Activated CD4-positive, alpha-beta T cell treated with anti-CD3 and anti-CD28 coated beads, Interleukin-2, amount 50 U/mL, for 16 hours (primary cell): ENCODE measurements at regions not wholly inside any gene's neighbourhood (a gene's known extent, or its start where the extent isn't known, plus 50 kb on each side); places are given as distances from the start of the nearest gene placed in this dataset.
"Not testable (repeated sequence)": the region's sequence is repeated elsewhere in the genome, so short reads cannot be mapped to it uniquely, and the experiment has no call there.

Experiments
- DNase-seq: peaks from one replicate; pipeline ENCODE4 v3.0.0-alpha.2; 2020

DNA sequence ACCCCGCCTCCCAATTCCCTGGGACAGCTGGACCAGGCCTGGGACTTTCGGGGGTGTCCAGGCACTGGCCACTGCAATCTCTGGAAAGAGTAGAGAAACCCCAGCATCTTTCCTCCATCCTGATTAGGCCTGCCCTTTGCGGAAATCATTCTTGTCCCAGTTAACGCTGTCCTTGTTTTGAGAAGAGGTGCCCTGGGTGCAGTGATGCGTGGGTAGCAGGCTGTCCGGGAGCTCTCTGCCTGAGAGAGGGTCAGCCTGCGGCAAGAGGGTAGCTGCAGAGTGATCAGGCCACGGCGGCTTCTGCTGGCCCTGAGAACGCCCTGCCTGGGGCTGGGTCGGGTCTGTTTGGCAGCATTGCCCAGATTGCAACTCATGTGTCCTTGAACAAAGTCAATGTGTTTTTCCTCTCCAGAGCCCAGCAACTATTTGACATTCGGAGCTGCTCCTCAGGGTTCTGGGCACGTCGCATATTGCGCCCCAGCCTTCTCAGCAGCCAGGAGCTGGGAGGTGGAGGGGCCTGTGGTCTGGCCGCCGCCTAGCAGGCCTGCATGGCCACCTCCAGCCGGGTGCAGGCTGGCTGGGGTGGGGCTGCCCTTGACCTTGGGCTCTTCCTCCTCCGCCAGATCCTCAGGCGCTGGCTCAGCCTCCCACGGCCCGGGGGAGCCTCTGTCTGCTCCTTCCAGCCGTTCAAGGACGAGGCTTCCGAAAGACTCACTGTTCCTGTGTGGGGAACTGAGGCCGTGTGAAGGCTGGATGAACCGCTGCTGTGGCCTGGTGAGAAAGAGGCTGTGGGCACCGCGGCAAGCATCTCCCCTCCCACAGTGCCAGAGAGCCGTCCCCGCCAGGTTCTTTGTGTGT is 150.1 kb upstream of the ZNF469 start:
- DNase-seq = not testable (repeated sequence)

DNA sequence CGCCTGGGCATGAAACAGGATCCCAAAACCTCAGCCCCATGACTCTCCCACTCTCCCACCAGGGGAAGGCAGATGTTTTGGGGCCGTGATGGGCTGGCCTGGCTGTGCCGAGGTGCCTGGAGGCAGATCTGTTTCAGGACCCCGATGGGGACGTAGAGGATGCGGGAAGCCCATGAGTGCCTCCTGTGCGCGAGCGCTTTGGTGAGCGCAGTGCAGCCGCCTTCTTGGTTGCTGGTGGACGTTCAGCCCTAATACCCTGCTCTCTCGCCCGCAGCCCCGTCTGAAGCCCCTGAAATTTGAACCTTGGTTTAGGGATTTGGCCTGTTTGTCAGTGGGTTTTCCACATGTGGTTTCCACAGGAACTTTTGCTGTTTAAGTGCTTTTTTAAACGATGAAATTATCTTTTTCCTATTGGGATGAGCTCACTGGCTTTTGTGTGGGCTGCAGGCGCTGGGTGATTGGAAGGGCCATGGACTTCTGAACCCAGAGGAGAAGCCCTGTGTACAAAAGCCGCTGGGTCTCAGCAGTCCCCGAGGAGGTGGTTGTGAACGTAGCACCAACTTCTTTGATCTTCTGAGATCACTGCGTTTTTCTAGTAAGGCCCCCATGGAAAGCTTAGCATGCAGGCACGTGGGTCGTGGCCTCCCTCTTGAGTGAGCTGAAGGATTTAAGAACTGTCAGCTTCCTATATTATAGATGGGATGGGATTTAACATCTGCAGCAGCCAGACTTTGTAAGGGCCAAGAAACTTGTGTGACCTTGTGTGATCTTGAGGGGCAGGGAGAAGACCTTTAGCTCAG is 148.9 kb upstream of the ZNF469 start:
- not testable (repeated sequence) for DNase-seq

DNA sequence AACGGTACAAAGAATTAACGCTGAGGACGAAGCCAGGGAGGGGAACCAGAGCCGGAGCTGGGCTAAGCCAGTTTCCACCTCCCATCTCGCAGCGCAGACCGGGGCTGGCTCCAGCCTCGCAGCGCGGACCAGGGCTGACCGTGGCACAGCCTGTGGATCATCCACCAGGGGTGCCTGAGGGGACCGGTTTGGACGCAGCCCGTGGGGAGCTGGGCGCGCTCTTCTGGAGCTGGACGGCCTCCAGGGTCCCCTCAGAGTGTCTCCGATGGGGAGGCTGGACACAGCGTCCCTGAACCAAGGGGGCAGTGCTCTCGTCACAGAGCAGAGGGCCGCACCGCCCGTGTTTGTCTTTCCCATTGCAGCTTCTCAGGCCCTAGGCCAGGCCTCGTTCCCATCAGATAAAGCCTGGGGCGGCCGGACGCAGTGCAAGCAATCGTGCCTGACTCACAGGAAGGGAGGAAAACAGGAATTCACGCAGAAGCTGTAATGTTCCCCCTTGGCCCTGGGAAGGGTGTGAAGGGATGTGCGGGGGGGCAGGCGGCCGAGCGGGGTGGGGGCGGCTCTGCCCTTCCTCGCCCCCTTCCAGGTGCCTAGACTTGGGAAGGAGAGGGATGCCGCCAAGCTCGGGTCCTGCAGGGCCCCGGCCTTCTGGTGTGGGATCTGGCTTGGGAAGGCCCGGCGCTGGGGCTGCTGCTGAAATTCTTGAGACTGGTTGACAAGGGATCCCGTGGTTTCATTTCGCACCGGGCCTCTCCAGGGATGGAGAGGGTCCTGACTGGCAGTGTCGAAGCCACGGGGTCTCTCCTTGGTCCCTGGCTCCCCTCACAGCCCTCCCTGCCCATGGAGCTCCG is 148.1 kb upstream of the ZNF469 start:
- not testable (repeated sequence) for DNase-seq

DNA sequence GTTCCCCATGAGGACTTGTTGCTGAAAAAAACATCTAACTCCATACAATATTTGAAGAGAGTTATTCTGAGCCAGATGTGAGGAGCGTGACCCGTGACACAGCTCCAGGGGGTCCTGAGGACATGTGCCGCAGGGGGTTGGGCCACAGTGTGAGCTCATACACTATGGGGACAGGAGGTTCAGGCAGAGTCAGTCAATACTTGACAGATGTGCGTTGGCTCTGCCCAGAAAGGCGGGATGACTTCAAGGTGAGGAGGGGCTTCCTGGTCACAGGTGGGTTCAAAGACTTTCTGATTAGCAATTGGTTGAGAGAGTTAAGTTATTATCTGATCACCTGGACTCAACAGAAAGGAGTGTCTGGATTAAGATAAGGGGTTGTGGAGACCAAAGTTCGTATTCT is 147.1 kb upstream of the ZNF469 start:
- not testable (repeated sequence) for DNase-seq

DNA sequence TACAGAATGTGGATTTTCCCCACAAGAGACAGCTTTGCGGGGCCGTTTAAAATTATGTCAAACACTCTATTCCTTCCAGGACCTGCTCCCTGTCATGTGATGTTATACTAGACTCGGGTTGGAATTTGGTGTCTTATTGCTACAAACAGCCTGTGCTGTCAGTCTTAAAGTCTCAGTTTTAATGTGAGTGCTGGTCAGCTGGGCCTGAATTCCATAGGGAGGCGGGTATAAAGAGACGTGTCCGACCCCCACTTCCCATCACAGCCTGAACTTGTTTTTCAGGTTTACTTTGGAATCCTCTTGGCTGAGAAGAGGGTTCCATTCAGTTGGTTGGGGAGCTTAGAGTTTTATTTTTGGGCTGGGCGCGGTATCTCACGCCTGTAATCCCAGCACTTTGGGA is 146.5 kb upstream of the ZNF469 start:
- not testable (repeated sequence) for DNase-seq

DNA sequence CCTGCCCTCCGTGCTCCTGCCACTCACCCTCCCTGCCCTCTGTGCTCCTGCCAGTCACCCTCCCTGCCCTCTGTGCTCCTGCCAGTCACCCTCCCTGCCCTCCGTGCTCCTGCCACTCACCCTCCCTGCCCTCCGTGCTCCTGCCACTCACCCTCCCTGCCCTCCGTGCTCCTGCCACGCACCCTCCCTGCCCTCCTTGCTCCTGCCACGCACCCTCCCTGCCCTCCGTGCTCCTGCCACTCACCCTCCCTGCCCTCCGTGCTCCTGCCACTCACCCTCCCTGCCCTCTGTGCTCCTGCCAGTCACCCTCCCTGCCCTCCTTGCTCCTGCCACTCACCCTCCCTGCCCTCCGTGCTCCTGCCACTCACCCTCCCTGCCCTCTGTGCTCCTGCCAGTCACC is 145.4 kb upstream of the ZNF469 start:
- DNase-seq = not testable (repeated sequence)

DNA sequence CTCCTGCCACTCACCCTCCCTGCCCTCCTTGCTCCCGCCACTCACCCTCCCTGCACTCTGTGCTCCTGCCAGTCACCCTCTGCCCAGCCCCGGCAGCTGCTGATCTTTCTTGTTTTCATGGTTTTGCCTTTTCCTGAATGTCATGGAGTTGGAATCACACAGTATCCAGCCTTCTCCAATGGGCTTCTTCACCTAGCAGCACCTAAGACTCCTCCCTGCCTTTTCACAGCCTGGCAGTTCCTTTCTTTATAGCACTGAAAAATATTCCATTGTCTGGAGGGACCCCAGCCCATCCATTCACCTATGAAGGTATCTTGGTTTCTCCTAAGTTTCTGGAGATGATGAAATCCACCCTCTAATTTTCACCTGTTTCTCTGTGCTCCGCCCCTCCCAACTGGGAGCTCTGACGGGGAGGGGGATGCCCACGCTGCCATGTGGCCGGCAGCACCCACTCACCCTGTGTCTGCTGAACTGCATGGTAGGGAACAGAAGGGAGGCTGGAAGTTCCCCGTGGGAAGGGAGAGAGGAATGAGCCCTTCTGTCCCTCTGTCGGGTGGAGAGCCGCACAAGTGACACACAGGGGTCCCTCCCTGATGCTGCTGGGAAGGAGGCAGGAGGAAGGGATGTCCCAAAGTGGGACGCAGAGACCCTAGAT is 144.9 kb upstream of the ZNF469 start:
- DNase-seq = not testable (repeated sequence)

DNA sequence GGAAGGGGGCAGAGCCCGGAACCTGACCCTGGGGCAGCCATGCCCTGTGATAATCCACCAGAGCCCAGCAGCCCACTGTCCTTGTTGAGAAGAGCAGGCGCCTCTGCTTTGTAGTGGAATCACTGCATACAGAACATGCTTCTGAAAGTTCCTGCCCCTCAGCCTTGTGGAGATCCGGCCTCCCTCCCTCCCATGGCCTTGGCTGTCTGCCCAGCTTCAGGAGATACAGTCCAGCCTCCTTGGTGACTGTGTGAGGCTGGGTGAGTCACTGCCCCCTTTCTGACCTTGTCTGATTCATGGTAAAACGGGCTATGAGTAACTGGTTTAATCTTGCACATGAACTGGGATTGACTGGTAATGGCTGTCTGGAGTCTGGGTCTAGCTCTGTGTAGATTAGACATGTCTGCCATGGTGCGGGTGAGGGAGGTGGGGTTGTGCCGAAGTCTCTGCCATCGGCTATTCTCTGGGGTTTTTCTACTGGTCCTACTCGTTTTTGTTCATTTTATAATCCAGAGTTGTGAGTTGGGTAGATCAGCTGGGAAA is 144.0 kb upstream of the ZNF469 start:
- not testable (repeated sequence) for DNase-seq

DNA sequence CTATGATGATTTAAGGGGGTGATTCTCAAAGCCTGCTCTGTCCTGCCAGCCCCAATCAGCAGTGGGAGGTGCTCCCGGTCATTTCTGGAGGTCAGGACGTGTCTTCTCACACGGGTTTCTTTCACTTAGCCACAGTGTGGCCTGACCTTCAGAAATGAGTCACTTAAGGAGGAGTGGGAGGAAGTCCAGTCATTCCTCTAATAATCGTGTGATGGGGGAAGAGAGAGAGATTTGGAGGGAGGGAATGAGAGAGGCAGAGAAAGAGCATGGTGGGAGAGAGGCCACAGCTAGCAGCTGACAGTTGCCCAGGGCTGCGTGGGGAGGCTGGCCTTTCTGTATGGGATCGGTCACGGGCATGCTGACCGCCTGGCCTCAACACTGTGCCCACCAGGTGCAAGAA is 142.6 kb upstream of the ZNF469 start:
- peak; percentile 6 for DNase-seq

DNA sequence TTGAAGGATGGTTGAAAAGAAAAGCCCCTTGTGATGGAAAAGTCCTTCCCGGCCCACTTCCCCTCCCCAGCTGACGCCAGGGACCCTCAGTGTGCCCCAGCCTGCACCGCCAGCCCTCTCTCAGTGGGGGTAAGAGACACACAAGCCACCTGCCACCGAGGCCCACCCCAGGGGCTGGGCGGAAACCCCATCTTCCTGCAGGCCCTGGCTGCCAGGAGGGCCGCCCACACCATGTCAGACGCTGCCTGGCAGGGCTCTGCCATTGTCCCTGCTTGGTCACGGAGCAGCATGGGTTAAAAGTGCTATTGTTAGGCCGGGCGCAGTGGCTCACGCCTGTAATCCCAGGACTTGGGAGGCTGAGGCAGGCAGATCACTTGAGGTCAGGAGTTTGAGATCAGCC is 142.0 kb upstream of the ZNF469 start:
- not testable (repeated sequence) for DNase-seq

DNA sequence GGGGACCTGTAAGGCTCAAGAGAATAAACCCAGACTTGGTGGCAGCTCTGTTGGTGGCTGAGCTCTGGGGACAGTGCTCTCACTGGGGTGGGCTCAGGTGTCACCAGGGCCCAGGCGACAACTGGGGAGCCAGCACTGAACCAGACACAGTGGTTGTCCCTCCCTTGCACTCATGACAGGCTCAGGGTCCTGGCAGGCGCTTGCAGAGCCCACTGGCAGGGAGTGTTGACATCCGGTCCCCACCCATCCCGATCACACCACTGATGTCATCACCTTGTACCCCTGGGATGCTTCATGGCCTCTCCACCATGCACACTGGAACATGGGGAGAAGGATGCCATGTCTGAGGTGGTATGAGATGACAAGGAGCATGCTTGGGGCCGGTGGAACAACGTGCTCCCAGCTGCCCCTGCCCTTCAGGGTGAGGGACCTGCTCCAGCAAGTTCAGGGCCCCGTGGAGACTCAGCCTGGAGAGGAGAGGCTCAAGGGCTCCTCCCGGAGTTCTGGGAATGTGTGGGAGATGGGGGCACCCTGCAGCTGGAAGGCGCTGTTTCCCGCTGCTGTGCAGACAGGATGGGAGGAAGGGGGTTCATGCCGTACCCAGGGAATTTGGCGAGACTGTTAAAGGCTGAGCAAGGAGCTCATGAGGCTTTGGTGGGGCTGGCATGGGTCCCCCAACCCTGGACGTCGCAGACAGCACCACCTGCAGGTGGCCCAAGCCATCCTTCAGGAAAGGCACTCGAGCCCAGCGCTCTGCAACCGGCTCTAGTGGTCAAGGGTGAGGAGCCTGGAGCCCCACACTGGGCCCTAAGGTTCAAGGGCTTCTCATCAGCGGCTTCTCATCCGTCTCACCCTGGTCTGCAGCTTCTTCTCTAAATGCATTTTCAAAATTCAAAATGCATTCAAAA is 141.1 kb upstream of the ZNF469 start:
- not testable (repeated sequence) for DNase-seq

DNA sequence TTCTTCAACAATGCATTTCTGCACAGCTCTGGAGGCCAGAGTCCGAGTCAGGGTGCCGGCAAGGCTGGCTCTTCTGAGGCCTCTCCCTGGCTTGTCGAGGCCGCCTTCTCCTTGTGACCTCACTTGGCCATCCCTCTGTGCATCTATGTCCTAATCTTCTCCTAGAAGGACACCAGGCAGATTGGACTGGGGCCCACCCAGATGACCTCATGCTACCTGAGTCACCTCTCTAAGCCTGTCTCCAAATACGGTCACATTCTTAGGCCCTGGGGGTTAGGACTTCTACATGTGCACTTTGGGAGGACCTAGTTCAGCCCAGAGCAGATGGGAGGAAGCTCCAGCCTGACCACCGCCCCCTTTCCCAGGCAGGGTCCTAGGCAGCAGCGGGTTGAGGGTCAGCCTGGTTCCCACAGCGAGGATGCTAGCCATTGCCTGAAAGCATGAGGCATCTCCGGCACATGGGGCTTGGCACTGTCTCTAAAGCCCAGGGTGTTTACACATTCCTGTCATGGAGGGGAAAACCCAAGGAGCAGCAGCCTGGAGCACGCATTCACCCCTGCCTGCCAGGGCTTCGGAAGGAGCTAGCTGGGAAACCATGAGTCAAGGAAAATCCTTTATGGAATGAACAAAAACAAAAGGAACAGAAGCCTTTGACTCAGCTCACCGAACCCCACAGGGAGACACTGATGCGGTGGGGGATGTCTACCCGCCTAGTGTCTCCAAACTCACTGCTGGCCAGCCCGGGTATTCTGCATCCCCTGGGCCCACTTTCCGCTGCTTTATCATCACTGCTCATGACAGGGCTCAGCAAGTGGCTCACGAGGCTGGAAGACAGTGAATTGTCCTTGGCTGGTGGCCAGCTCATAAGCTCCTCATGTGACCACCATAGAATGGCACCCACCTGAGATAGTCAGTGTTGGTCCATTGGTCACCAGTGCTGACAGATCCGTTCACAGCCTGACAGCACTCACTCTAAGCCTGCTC is 140.2 kb upstream of the ZNF469 start:
- DNase-seq = not testable (repeated sequence)

DNA sequence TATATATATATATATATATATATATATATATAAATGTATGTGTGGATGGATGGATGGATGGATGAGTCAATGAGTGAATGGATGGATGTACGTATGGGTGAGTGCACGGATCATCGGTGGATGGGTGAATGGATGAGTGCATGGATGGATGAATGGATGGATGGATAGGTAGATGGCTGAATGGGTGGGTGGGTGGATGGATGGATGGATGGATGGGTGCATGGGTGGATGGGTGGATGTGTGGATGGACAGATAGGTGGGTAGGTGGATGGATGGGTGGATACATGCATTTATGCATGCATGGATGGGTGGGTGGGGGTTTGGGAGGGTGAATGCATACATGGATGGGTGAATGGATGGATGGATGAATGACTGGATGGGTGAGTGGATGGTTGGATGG is 138.8 kb upstream of the ZNF469 start:
- not testable (repeated sequence) for DNase-seq

DNA sequence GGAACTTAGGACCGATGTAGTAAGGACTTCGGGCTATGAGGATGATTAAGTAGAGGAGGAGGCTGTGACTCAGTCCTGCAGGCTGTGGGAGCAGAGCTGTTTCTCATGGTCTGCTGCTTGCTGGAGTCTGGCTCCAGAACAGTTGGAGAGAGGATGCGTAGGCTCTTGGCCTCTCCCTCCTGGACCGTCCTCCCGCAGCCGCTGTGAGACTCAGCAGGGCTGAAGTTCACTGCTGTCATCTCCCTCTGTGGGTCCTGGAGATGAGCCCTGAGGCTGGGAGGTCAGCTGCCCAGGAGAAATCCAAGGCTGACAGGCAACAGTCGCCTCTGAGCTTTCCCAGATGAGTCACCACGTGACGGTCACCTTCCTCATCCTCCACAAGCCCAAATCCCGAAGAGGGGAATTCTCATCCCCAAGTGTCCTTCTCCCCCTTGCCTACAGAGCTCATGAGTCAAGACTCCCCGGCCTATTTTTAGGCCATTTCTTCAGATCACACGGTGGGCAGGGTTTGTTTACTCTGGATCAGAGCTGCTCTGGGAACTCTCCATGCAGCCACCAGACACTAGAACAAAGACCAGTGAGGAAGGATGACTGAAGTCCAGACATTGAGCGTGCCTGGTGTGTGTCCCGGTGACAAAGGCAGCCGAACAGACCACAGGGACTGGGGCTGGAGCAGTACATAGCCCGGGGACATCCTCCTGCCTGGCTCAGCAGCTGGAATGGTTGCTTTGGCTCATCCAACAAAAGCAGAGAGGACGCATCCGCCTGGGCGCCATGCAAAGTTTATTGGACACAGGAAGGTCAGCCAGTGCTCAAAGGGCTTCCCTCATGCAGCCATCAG is 137.3 kb upstream of the ZNF469 start:
- DNase-seq = not testable (repeated sequence)

DNA sequence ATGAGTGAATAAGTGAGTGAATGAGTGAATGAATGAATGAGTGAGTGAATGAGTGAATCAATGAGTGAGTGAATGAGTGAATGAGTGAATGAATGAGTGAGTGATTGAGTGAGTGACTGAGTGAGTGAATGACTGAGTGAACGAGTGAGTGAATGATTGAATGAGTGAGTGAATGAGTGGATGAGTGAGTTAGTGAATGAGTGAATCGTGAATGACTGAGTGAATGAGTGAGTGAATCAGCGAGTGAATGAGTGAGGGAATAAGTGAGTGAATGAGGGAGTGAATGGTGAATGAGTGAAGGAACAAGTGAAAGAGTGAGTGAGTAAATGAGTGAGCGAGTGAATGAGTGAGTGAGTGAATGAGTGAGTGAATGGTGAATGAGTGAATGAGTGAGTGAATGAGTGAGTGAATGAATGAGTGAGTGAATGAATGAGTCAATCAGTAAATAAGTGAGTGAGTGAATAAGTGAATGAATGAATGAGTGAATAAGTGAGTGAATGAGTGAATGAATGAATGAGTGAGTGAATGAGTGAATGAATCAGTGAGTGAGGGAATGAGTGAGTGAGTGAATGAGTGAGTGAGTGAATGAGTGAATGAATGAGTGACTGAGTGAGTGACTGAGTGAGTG is 135.7 kb upstream of the ZNF469 start:
- DNase-seq = not testable (repeated sequence)

DNA sequence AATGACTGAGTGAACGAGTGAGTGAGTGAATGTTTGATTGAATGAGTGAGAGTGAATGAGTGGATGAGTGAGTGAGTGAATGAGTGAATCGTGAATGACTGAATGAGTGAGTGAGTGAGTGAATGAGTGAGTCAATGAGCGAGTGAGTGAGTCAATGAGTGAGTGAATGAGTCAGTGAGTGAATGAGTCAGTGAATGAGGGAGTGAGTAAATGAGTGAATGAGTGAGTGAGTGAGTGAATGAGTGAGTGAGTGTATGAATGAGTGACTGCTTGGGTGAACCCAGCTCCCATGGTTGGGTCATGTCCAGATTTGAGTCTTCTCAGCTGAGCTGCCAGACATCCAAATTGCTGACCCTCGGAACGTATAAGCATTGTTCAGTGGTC is 135.2 kb upstream of the ZNF469 start:
- peak; percentile 3 for DNase-seq

DNA sequence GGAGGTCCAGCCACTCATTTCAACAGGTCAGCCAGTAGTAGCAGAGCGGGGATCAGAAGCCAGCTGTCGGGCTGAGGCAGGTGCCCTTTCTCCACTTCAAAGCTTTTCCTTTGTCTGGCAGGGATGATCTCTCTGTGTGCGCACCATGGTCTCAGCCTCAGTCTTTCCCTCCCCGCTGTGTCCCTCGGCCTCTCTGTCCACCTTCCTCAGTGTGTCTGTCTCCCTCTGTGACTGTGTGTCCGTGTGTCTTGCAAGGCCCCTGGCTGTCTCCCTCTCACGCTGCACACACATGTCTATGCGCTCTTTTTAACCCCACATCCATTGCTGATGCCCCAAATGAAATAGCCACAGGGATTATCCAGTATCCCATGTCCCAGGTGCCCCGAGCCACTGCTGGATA is 134.0 kb upstream of the ZNF469 start:
- not testable (repeated sequence) for DNase-seq

DNA sequence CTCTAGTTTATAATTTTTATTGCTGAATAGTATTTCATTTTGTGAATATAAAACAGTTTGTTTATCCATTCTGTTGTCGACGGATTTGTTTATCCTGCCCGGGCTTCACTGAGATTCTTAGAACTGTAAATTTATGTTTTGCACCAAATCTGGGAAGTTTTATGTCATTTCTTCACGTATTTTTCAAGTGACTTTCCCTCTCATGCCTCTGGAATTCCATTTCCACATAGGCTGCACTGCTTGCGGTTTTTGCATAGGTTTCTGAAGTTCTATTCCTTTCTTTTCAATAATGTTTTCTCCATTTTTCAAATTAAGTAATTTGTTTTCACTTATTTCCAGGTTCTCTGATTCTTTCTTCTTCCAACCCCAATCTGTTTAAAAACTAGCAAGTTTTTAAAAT is 132.4 kb upstream of the ZNF469 start:
- DNase-seq = not testable (repeated sequence)
